ENCODE measurements at regions not wholly inside any gene's neighbourhood (a gene's known extent, or its start where the extent isn't known, plus 50 kb on each side); places are given as distances from the start of the nearest gene placed in this dataset.

DNA sequence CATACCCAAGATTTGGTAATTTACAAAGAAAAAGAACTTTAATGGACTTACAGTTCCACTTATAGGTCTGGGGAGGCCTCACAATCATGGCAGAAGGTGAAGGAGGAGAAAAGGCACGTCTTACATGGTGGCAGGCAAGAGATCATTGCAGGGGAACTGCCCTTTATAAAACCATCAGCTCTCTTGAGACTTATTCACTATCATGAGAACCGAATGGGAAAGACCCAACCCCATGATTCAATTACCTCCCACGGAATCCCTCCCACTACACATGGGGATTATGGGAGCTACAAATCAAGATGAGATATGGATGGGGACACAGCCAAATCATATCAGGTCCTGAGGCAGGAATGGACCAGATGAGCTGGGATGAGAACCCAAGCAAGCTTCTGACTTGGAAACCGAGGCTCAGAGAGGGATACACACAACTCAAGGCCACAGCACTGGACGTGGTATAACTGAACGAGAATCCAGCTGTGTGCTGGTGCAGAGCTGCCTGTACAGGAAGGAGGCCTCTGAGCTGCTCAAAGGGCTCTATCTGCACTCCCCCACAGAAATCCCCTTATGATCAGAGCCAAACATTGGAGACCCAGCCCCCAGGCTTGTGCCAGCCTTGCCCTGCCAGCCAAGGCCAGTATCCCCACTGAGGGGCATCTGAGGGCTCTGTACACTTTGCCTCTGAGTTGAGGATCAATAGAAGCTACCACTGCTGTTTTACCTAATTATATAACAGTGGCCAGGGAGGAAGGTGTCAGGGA lies 137.8 kb downstream of the CEBPB start:
- Histone ChIP-seq H3K4me2 (ENCODE audit: low read length, poor library complexity, severe bottlenecking) (no peak overlapping the region), H2BK12ac (ENCODE audit: low read length in 2 of 2) (no peak overlapping the region), H3K36me3 (ENCODE audit: control insufficient read depth in 1 of 2, insufficient read depth in 2 of 2, low read depth in 1 of 2, low read length in 2 of 2) (no peaks in the 10 kb centered on the region), H4K8ac (ENCODE audit: low read length) (no peak overlapping the region), H2BK15ac (ENCODE audit: low read depth, poor library complexity, severe bottlenecking) (no peak overlapping the region), H2AK5ac (ENCODE audit: low read length, severe bottlenecking) (no peak overlapping the region), H3K9me3 (ENCODE audit: control insufficient read depth, low read length) (no peaks in the 10 kb centered on the region), H3K27ac (ENCODE audit: low read length, poor library complexity, severe bottlenecking) (no peak overlapping the region), H3K23ac (ENCODE audit: low read length in 2 of 2) (no peak overlapping the region), H3K14ac (ENCODE audit: low read length in 2 of 2) (no peak overlapping the region), H2BK5ac (ENCODE audit: low read depth, low read length, poor library complexity, severe bottlenecking) (no peak overlapping the region), H2AFZ (ENCODE audit: low read depth, low read length) (no peak overlapping the region), H3K4ac (ENCODE audit: low read depth in 1 of 2, low read length in 2 of 2) (no peak overlapping the region), H2BK120ac (ENCODE audit: low read depth, low read length) (no peak overlapping the region), H4K91ac (ENCODE audit: low read length) (no peak overlapping the region), H3K4me1 (ENCODE audit: control insufficient read depth, insufficient read depth, low read depth, low read length) (no peaks in the 10 kb centered on the region), H3K9ac (ENCODE audit: low read length) (no peak overlapping the region), H3K4me3 (ENCODE audit: insufficient read depth in 1 of 2, low read depth in 1 of 2, low read length in 2 of 2) (no peak overlapping the region), H3K79me1 (replicated peaks; ENCODE audit: low read length, poor library complexity, severe bottlenecking) (no peaks in the 10 kb centered on the region), H3K18ac (ENCODE audit: low read depth in 1 of 2, low read length in 2 of 2) (no peak overlapping the region), H3K27me3 (ENCODE audit: control insufficient read depth in 1 of 2, insufficient read depth in 1 of 2, low read length in 2 of 2) (no peaks in the 10 kb centered on the region)
- WGBS = 80% methylated on average over 5 of the region's 6 CpGs
- DNase-seq = no peak

DNA sequence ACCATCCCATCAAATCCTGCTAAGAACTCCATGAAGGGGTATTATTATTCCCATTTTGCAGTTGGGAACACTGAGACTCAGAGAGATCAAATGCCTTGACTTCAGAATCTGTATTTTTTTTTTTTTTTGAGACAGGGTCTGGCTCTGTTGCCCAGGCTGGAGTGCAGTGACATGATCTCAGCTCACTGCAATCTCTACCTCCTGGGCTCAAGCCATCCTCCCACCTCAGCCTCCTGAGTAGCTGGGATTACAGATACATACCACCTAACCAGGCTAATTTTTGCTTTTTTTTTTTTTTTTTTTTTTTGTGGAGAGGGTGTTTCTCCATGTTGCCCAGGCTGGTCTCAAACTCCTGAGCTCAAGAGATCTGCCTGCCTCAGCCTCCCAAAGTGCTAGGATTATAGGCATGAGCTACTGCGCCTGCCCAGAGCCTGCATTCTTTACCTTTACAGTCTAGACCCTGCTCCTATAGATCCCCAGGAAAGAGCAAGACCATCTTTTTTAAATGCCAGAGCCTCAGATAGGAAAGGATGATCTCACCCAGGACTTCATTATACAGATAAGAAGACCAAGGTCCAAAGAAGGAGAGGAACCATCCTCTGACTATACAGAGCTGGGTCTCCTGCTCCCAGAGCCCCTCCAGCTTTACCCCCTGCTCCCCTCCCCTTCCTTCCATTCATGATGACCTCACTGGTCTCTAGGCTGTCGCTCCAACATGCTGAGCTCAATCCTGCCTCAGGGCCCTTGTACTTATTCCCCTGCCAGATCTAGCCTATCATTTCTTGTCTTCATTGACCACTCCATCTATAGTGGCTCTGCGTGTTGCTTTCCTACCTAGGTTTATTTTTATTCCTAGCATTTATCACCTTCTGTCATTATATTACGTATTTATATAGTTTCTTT lies 138.6 kb downstream of the CEBPB start:
- H3K27me3 ChIP-seq (ENCODE audit: control insufficient read depth in 1 of 2, insufficient read depth in 1 of 2, low read length in 2 of 2) = no peaks in the 10 kb centered on the region
- H3K27ac ChIP-seq (ENCODE audit: low read length, poor library complexity, severe bottlenecking) = no peak overlapping the region
- no peak overlapping the region for H2BK5ac ChIP-seq (ENCODE audit: low read depth, low read length, poor library complexity, severe bottlenecking)
- H3K4ac ChIP-seq (ENCODE audit: low read depth in 1 of 2, low read length in 2 of 2) = no peak overlapping the region
- no peak overlapping the region for H2BK12ac ChIP-seq (ENCODE audit: low read length in 2 of 2)
- no peaks in the 10 kb centered on the region for H3K36me3 ChIP-seq (ENCODE audit: control insufficient read depth in 1 of 2, insufficient read depth in 2 of 2, low read depth in 1 of 2, low read length in 2 of 2)
- no peak overlapping the region for H3K14ac ChIP-seq (ENCODE audit: low read length in 2 of 2)
- H3K23ac ChIP-seq (ENCODE audit: low read length in 2 of 2) = no peak overlapping the region
- H3K9me3 ChIP-seq (ENCODE audit: control insufficient read depth, low read length) = no peaks in the 10 kb centered on the region
- no peak overlapping the region for H2BK120ac ChIP-seq (ENCODE audit: low read depth, low read length)
- H3K79me1 ChIP-seq (replicated peaks; ENCODE audit: low read length, poor library complexity, severe bottlenecking) = no peaks in the 10 kb centered on the region
- H2BK15ac ChIP-seq (ENCODE audit: low read depth, poor library complexity, severe bottlenecking) = no peak overlapping the region
- no peak overlapping the region for H3K4me2 ChIP-seq (ENCODE audit: low read length, poor library complexity, severe bottlenecking)
- no peak overlapping the region for H3K4me3 ChIP-seq (ENCODE audit: insufficient read depth in 1 of 2, low read depth in 1 of 2, low read length in 2 of 2)
- H2AK5ac ChIP-seq (ENCODE audit: low read length, severe bottlenecking) = no peak overlapping the region
- WGBS = 89% methylated on average over 4 of the region's 4 CpGs
- peaks cover 3% of the 10 kb centered on the region for H3K4me1 ChIP-seq (ENCODE audit: control insufficient read depth, insufficient read depth, low read depth, low read length)
- H4K8ac ChIP-seq (ENCODE audit: low read length) = no peak overlapping the region
- no peak overlapping the region for H2AFZ ChIP-seq (ENCODE audit: low read depth, low read length)
- no peak overlapping the region for H3K18ac ChIP-seq (ENCODE audit: low read depth in 1 of 2, low read length in 2 of 2)
- H3K9ac ChIP-seq (ENCODE audit: low read length) = no peak overlapping the region
- H4K91ac ChIP-seq (ENCODE audit: low read length) = no peak overlapping the region
- DNase-seq = no peak

DNA sequence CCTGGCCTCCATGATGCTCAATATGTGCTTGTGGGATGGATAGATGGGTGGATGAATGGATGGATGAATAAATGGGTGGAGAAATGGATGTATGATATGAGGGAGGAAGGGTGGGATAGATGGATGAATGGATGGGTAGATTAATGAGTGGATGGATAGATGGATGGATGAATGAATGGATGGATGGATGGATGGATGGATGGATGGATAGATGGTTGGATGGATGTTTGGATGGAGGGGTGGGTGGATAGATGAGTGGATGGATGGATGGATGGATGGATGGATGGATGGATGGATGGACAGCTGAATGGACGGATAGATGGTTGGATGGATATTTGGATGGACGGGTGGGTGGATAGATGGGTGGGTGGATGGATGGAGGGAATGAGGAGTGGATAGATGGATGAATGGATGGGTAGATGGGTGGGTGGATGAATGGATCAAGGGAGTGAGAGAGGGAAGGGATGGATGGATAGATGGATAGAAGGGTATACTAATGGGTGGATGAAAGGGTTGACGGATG lies 139.4 kb downstream of the CEBPB start:
- Histone ChIP-seq H3K79me1 (replicated peaks; ENCODE audit: low read length, poor library complexity, severe bottlenecking) (no peaks in the 10 kb centered on the region), H2BK12ac (ENCODE audit: low read length in 2 of 2) (no peak overlapping the region), H2AK5ac (ENCODE audit: low read length, severe bottlenecking) (no peak overlapping the region)

More for the DNA sequence above, 139.4 kb downstream of the CEBPB start:
- Histone ChIP-seq H3K23ac (ENCODE audit: low read length in 2 of 2) (no peak overlapping the region), H2BK5ac (ENCODE audit: low read depth, low read length, poor library complexity, severe bottlenecking) (no peak overlapping the region), H4K91ac (ENCODE audit: low read length) (no peak overlapping the region), H3K27ac (ENCODE audit: low read length, poor library complexity, severe bottlenecking) (no peak overlapping the region), H3K27me3 (ENCODE audit: control insufficient read depth in 1 of 2, insufficient read depth in 1 of 2, low read length in 2 of 2) (no peaks in the 10 kb centered on the region), H4K8ac (ENCODE audit: low read length) (no peak overlapping the region), H3K4ac (ENCODE audit: low read depth in 1 of 2, low read length in 2 of 2) (no peak overlapping the region), H2BK120ac (ENCODE audit: low read depth, low read length) (no peak overlapping the region), H3K9me3 (ENCODE audit: control insufficient read depth, low read length) (no peaks in the 10 kb centered on the region), H3K9ac (ENCODE audit: low read length) (no peak overlapping the region), H3K4me3 (ENCODE audit: insufficient read depth in 1 of 2, low read depth in 1 of 2, low read length in 2 of 2) (no peak overlapping the region), H2BK15ac (ENCODE audit: low read depth, poor library complexity, severe bottlenecking) (no peak overlapping the region), H3K4me1 (ENCODE audit: control insufficient read depth, insufficient read depth, low read depth, low read length) (peaks cover 3% of the 10 kb centered on the region), H2AFZ (ENCODE audit: low read depth, low read length) (no peak overlapping the region), H3K14ac (ENCODE audit: low read length in 2 of 2) (no peak overlapping the region), H3K4me2 (ENCODE audit: low read length, poor library complexity, severe bottlenecking) (no peak overlapping the region), H3K18ac (ENCODE audit: low read depth in 1 of 2, low read length in 2 of 2) (no peak overlapping the region), H3K36me3 (ENCODE audit: control insufficient read depth in 1 of 2, insufficient read depth in 2 of 2, low read depth in 1 of 2, low read length in 2 of 2) (no peaks in the 10 kb centered on the region)
- no peak for DNase-seq
- 97% methylated on average over 3 of the region's 3 CpGs for WGBS

Measured in mesenchymal stem cell (in vitro differentiated cells and primary cell).